Activated CD8-positive, alpha-beta T cell treated with anti-CD3 and anti-CD28 coated beads for 36 hours (primary cell): ENCODE measurements at regions not wholly inside any gene's neighbourhood (a gene's known extent, or its start where the extent isn't known, plus 50 kb on each side); places are given as distances from the start of the nearest gene placed in this dataset.

Source experiments
- ATAC-seq: fragments of 200-7000 bp; cut with Tn5 transposase; one replicate; pipeline ENCODE4 v1.10.0; 2021; ENCODE audit warnings: mild to moderate bottlenecking, moderate library complexity
- CTCF ChIA-PET: fragments of 350-600 bp; sonication (Branson Sonifier 250); formaldehyde crosslinking; loops from one replicate; lab custom pipeline; 2021; ENCODE audit warnings: antibody characterized with exemption; lab: Charles Lee
- POLR2A ChIA-PET: fragments of 350-600 bp; sonication (Branson Sonifier 250); formaldehyde crosslinking; loops from one replicate; lab custom pipeline; 2021; ENCODE audit warnings: antibody characterized with exemption; lab: Charles Lee
- DNase-seq: peaks from one replicate; pipeline ENCODE4 v3.0.0-alpha.2; 2020
- H3K27ac Mint-ChIP-seq: one replicate; pipeline ENCODE4 v1.8.0; 2021; ENCODE audit warnings: mild to moderate bottlenecking, mixed read lengths
- H3K27me3 Mint-ChIP-seq: one replicate; pipeline ENCODE4 v1.8.0; 2021; ENCODE audit warnings: mixed read lengths
- H3K36me3 Mint-ChIP-seq: one replicate; pipeline ENCODE4 v1.8.0; 2021; ENCODE audit warnings: low read depth, mixed read lengths
- H3K4me1 Mint-ChIP-seq: one replicate; pipeline ENCODE4 v1.8.0; 2021; ENCODE audit warnings: low read depth, mixed read lengths
- H3K4me3 Mint-ChIP-seq: one replicate; pipeline ENCODE4 v1.8.0; 2021; ENCODE audit warnings: mild to moderate bottlenecking, moderate library complexity, mixed read lengths
- H3K9me3 Mint-ChIP-seq: one replicate; pipeline ENCODE4 v1.8.0; 2021; ENCODE audit warnings: mixed read lengths
- intact Hi-C: fragments of 100-400 bp; cut with micrococcal nuclease; formaldehyde crosslinking; loops from one replicate; pipeline ENCODE4 v1.10.0; 2022
- TF ChIP-seq, protein P1 (sequence below): fragments of 200-600 bp; IDR thresholded peaks from one replicate; pipeline ENCODE4 v1.8.0; 2022; ENCODE audit warnings: antibody characterized with exemption, mild to moderate bottlenecking

DNA sequence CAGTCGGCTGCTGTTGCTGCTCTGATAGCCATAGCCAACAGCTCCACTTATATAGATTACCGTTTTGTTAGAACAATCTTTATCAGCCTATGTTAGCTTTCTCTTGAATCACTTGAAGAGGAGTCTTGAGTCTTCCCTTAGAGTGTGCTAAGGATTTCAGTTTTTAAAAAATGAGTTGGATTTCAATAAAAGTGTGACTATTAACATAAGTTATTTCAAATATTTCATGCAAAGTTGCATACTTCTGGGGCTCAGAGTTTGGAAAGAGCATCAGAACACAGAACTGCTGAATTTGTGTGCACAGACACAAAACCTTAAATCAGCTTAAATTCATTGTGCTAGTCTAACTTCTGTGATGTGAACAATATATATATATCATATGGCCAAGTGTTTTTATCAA, 174.7 kb downstream of the MTX2 start:
- H3K4me3 Mint-ChIP-seq: no peak overlapping the region
- no peak for ATAC-seq
- H3K27ac Mint-ChIP-seq: no peak overlapping the region
- peaks cover 4% of the 10 kb centered on the region for H3K27me3 Mint-ChIP-seq
- no peaks in the 10 kb centered on the region for H3K9me3 Mint-ChIP-seq
- no peak for DNase-seq
- CTCF ChIA-PET: interaction anchor here (1.1 to 5.5 kb wide), 3 partner anchors 12 to 304 kb away, joined by 3 to 48 read pairs (median 4); no protein-coding TSS in a partner anchor
- POLR2A ChIA-PET: no interaction called here
- intact Hi-C loops: no loop called here
- TF ChIP-seq, protein P1, sequence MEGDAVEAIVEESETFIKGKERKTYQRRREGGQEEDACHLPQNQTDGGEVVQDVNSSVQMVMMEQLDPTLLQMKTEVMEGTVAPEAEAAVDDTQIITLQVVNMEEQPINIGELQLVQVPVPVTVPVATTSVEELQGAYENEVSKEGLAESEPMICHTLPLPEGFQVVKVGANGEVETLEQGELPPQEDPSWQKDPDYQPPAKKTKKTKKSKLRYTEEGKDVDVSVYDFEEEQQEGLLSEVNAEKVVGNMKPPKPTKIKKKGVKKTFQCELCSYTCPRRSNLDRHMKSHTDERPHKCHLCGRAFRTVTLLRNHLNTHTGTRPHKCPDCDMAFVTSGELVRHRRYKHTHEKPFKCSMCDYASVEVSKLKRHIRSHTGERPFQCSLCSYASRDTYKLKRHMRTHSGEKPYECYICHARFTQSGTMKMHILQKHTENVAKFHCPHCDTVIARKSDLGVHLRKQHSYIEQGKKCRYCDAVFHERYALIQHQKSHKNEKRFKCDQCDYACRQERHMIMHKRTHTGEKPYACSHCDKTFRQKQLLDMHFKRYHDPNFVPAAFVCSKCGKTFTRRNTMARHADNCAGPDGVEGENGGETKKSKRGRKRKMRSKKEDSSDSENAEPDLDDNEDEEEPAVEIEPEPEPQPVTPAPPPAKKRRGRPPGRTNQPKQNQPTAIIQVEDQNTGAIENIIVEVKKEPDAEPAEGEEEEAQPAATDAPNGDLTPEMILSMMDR: no peak
- no peaks in the 10 kb centered on the region for H3K36me3 Mint-ChIP-seq
- H3K4me1 Mint-ChIP-seq: no peaks in the 10 kb centered on the region

DNA sequence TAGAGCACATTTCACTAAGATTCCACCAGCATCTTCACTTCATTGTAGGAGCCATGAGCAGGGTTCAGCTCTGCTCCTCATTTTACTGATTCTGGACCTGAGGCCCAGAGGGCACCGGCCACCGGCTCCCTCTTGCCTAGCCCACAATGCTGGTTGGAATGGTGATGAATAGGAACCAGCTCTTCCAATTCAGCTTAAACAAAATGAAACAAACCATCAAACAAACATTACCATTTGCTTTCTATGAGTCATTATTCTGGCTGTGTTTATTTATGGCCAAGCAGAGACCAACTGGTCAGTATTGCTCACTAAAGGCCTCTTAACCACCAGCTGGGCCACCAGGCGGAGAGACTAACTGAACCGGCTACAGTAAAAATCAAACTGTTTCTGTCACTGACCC, 176.7 kb downstream of the MTX2 start:
- Mint-ChIP-seq H3K27me3 (peaks cover 2% of the 10 kb centered on the region), H3K9me3 (no peaks in the 10 kb centered on the region), H3K4me1 (no peaks in the 10 kb centered on the region), H3K36me3 (no peaks in the 10 kb centered on the region), H3K27ac (no peak overlapping the region), H3K4me3 (no peak overlapping the region)
- intact Hi-C loops: no loop called here
- ChIA-PET CTCF (interaction anchor here (1.2 to 5.5 kb wide), 5 partner anchors 10 to 319 kb away, joined by 3 to 48 read pairs (median 13); no protein-coding TSS in a partner anchor), POLR2A (no interaction called here)
- TF ChIP-seq, protein P1: no peak
- no peak for ATAC-seq
- no peak for DNase-seq

DNA sequence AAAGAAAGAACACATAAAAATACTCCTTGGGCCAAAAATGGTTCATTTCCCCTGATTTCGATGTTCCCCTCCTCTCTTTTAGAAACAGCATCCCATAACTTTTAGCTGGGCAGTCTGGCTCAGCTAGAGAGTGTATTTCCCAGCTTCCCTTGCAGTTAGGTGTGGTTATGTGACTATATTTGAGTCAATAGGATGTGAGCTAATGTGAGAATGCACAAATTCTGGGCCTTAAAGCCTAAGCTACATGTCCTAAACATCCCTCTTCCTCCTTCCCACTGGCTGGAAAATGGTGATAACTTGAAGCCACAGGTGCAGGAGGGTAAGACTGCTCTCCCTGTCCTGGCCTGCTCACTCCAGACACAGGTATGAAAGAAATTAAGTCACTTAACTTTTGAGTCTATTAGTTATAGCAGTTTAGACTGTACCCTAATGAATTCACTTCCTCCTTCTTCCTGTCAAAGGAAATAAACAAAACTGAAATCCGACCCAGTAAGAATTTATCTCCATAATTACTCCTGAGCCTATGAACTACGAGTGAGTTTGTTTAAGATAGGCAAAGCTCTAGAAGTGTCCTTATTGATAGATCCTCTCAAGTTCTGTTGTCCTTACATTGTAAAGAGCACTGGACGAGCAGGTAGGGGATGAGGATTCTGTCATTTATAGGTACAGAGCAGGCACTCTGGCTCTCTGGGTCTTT, 177.6 kb downstream of the MTX2 start:
- DNase-seq: no peak
- H3K9me3 Mint-ChIP-seq: no peaks in the 10 kb centered on the region
- H3K4me3 Mint-ChIP-seq: no peak overlapping the region
- ChIA-PET CTCF (interaction anchor here (1.2 to 5.5 kb wide), 6 partner anchors 9 to 319 kb away, joined by 3 to 48 read pairs (median 8); no protein-coding TSS in a partner anchor), POLR2A (no interaction called here)
- no peak overlapping the region for H3K27ac Mint-ChIP-seq
- no peaks in the 10 kb centered on the region for H3K36me3 Mint-ChIP-seq
- H3K4me1 Mint-ChIP-seq: no peaks in the 10 kb centered on the region
- ATAC-seq: no peak
- H3K27me3 Mint-ChIP-seq: no peaks in the 10 kb centered on the region
- intact Hi-C loops: no loop called here
- TF ChIP-seq, protein P1: no peak

DNA sequence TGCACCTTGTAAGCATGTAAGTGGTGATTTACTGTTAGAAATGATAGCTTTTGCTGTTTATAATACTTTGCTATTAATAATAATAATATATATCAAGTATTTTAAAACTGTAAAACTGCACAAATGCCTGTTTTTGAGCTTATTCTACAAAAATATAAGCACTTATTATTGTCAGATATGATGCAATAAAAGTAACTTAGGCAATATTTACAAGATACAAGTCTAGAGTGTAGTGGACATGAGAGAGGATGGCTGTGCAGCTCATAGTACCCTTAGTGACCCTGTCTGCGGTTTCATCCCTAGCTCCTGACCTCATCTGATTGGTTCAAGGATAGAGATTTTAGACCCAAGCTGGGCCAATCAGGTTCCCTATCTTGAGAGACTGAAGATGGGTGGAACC, 178.4 kb downstream of the MTX2 start:
- TF ChIP-seq, protein P1: no peak

DNA sequence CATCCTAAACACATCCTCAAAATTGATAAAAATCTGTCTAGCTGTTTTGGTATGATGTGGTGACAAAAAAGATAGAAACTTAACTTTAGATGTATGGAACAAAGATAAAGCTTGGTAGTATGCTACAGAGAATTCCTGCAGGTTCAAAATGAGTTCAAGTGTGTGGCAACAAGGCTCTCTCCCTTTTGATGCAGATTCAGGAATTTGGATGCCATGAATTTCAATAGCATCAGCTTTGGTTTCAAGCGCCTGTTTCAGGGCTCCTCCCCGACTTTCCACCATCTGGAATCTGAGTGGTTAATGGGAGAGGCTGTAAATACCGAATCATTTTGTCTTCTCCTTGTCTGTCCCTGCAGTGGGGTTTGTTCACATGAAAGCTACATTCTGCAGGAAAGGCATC, 180.6 kb downstream of the MTX2 start:
- ChIA-PET CTCF (interaction anchor here (2.0 kb wide), 1 partner anchor 309 kb away, joined by 7 read pairs; no protein-coding TSS in a partner anchor), POLR2A (no interaction called here)
- Mint-ChIP-seq H3K36me3 (no peaks in the 10 kb centered on the region), H3K27ac (no peak overlapping the region), H3K9me3 (no peaks in the 10 kb centered on the region), H3K4me3 (no peak overlapping the region), H3K27me3 (peaks cover 8% of the 10 kb centered on the region), H3K4me1 (peaks cover 2% of the 10 kb centered on the region)
- DNase-seq (no peak), ATAC-seq (no peak)
- TF ChIP-seq, protein P1: no peak
- intact Hi-C loops: loop anchor here (10.0 kb wide), 1 partner anchor 185 kb away; no protein-coding TSS in a partner anchor

More for the DNA sequence above, 178.4 kb downstream of the MTX2 start:
- POLR2A ChIA-PET: no interaction called here
- no peaks in the 10 kb centered on the region for H3K4me1 Mint-ChIP-seq
- intact Hi-C loops: no loop called here
- no peaks in the 10 kb centered on the region for H3K27me3 Mint-ChIP-seq
- no peak for ATAC-seq
- no peak overlapping the region for H3K27ac Mint-ChIP-seq
- CTCF ChIA-PET: interaction anchor here (1.2 to 5.5 kb wide), 3 partner anchors 8 to 308 kb away, joined by 3 to 48 read pairs (median 13); no protein-coding TSS in a partner anchor
- DNase-seq: no peak
- no peaks in the 10 kb centered on the region for H3K9me3 Mint-ChIP-seq
- H3K36me3 Mint-ChIP-seq: no peaks in the 10 kb centered on the region
- H3K4me3 Mint-ChIP-seq: no peak overlapping the region
